ENCODE measurements at regions not wholly inside any gene's neighbourhood (a gene's known extent, or its start where the extent isn't known, plus 50 kb on each side); places are given as distances from the start of the nearest gene placed in this dataset.

DNA sequence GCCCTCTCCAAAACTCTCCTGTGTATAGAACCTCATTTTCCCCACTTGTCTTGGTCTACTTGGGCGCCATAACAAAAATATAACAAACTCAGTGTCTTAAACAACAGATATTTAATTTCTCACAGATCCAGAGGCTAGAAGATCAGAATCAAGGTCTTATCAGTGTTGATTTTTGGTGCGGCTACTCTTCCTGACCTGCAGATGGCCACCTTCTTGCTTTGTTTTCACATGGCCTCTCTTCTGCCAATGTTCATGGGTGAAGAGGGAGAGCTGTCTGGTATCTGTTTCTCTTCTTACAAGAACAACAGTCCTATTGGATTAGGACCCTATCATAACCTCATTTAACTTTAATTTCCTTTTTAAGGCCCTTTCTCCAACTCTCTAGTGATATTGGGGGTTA, 177.3 kb downstream of the PABPC4L start:
- H3K27ac Mint-ChIP-seq (ENCODE audit: unreplicated experiment), result no peak overlapping the region
- H3K9me3 Mint-ChIP-seq, result no peaks in the 10 kb centered on the region
- no peak for DNase-seq (ENCODE audit: low read depth, low spot score)
- H3K27me3 Mint-ChIP-seq (ENCODE audit: low read depth), result no peaks in the 10 kb centered on the region
- peaks cover 4% of the 10 kb centered on the region for H3K4me1 Mint-ChIP-seq
- no peaks in the 10 kb centered on the region for H3K36me3 Mint-ChIP-seq (ENCODE audit: low read depth)
- TF ChIP-seq, protein P1, sequence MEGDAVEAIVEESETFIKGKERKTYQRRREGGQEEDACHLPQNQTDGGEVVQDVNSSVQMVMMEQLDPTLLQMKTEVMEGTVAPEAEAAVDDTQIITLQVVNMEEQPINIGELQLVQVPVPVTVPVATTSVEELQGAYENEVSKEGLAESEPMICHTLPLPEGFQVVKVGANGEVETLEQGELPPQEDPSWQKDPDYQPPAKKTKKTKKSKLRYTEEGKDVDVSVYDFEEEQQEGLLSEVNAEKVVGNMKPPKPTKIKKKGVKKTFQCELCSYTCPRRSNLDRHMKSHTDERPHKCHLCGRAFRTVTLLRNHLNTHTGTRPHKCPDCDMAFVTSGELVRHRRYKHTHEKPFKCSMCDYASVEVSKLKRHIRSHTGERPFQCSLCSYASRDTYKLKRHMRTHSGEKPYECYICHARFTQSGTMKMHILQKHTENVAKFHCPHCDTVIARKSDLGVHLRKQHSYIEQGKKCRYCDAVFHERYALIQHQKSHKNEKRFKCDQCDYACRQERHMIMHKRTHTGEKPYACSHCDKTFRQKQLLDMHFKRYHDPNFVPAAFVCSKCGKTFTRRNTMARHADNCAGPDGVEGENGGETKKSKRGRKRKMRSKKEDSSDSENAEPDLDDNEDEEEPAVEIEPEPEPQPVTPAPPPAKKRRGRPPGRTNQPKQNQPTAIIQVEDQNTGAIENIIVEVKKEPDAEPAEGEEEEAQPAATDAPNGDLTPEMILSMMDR (conservative IDR thresholded peaks at IDR 0.05), result peak; percentile 52
- H3K4me3 Mint-ChIP-seq, result no peak overlapping the region

DNA sequence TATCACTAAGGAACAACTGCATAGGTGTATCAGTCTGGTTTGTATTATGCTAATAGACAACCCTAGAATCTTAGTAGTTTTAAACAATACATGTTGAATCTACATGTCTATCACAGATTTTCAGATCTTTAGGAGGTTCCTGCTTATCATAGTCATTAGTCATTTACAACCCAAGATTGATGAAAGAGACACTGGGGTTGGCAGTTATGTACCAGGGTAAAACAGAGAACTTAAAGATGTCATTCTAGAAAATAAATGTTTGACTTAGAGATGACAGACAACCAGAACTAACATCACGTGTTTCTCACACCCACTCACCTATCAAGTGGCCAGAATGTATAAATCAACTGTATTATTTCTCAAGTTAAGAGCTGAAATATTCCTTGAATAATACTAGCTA, 181.9 kb downstream of the PABPC4L start:
- Mint-ChIP-seq H3K27ac (ENCODE audit: unreplicated experiment) (no peak overlapping the region), H3K9me3 (no peaks in the 10 kb centered on the region), H3K4me1 (no peaks in the 10 kb centered on the region), H3K27me3 (ENCODE audit: low read depth) (no peaks in the 10 kb centered on the region), H3K4me3 (no peak overlapping the region), H3K36me3 (ENCODE audit: low read depth) (no peaks in the 10 kb centered on the region)
- TF ChIP-seq, protein P1 (conservative IDR thresholded peaks at IDR 0.05), result no peak
- DNase-seq (ENCODE audit: low read depth, low spot score), result no peak

DNA sequence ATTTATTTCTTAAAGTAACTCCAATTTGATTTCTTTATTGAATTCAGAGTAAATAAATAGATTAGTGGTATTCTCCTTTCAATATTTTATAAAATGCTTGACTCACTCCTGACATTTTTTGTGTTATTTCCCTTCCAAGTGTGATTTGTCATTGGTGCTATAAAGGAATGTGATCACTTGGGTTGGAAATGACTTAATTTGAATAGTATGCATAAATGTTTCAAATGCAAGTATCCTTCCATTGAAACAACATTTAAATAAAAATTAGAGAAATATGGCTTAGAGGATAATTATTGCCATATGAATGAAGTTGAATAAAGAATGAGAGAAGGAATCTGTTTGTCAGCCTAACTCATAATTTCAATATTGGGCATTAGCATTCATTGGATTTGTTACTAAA, 182.7 kb downstream of the PABPC4L start:
- Mint-ChIP-seq H3K4me3 (no peak overlapping the region), H3K4me1 (no peaks in the 10 kb centered on the region), H3K27ac (ENCODE audit: unreplicated experiment) (no peak overlapping the region), H3K9me3 (peaks cover 2% of the 10 kb centered on the region), H3K27me3 (ENCODE audit: low read depth) (no peaks in the 10 kb centered on the region), H3K36me3 (ENCODE audit: low read depth) (no peaks in the 10 kb centered on the region)
- TF ChIP-seq, protein P1 (conservative IDR thresholded peaks at IDR 0.05), result no peak
- no peak for DNase-seq (ENCODE audit: low read depth, low spot score)

DNA sequence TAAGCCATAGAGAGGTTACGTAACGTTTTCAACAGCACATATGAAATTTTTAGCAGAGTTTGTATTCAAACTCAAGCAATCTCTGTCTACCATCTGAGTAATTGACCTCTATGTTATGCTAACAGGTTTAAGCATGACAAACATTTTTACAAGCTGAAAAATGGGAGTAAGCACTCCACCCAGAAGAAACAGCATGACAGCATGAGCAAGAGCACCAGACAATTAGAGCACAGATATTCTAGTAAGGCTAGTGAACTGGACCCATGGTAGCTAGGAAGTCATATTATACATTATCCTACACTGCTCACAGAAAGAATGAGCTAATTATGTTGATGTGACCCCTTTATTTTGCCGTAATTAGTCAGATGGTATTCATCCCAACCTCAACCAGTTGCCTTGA, 200.5 kb downstream of the PABPC4L start:
- no peak for DNase-seq (ENCODE audit: low read depth, low spot score)
- no peaks in the 10 kb centered on the region for H3K36me3 Mint-ChIP-seq (ENCODE audit: low read depth)
- no peaks in the 10 kb centered on the region for H3K4me1 Mint-ChIP-seq
- no peak overlapping the region for H3K27ac Mint-ChIP-seq (ENCODE audit: unreplicated experiment)
- TF ChIP-seq, protein P1 (conservative IDR thresholded peaks at IDR 0.05), result no peak
- no peak overlapping the region for H3K4me3 Mint-ChIP-seq
- H3K27me3 Mint-ChIP-seq (ENCODE audit: low read depth), result no peaks in the 10 kb centered on the region
- H3K9me3 Mint-ChIP-seq, result peaks cover 2% of the 10 kb centered on the region

DNA sequence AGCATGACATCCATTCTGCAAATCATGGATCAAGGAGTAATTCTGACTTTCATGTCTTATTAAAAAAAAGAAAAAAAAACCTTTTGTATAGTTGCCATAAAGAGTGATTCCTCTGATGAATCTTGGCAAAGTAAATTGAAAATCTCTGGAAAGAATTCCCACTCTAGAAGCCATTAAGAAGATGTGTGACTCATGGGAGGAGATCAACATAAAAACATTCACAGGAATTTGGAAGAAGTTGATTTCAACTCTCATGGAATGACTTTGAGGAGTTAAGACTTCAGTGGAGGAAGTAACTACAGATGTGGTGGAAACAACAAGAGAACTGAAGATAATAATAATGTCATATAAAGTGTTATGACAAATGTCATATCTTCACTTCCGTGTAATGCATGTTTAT, 204.2 kb downstream of the PABPC4L start:
- H3K27ac Mint-ChIP-seq (ENCODE audit: unreplicated experiment), result no peak overlapping the region
- H3K27me3 Mint-ChIP-seq (ENCODE audit: low read depth), result no peaks in the 10 kb centered on the region
- H3K4me1 Mint-ChIP-seq, result no peaks in the 10 kb centered on the region
- peaks cover 2% of the 10 kb centered on the region for H3K36me3 Mint-ChIP-seq (ENCODE audit: low read depth)
- no peak overlapping the region for H3K4me3 Mint-ChIP-seq
- no peak for DNase-seq (ENCODE audit: low read depth, low spot score)
- peaks cover 2% of the 10 kb centered on the region for H3K9me3 Mint-ChIP-seq
- TF ChIP-seq, protein P1 (conservative IDR thresholded peaks at IDR 0.05), result no peak
